Sigmoid colon (tissue), 6 donors: ENCODE measurements at regions not wholly inside any gene's neighbourhood (a gene's known extent, or its start where the extent isn't known, plus 50 kb on each side); places are given as distances from the start of the nearest gene placed in this dataset.

Source experiments
- DNase-seq: peaks from one replicate; pipeline ENCODE4 v3.0.0-alpha.2; 2019
- H3K27ac ChIP-seq, 4 donors: fragments of 200-600 bp; sonication (generic); one replicate each; pipeline ENCODE4 v1.5.1; 2016 to 2019; ENCODE audit warnings: mild to moderate bottlenecking in 1 of 4
- H3K27me3 ChIP-seq, 3 donors: fragments of 200-600 bp; sonication (generic); one replicate each; pipeline ENCODE4 v1.5.1; 2019; ENCODE audit warnings: mild to moderate bottlenecking in 1 of 3
- H3K36me3 ChIP-seq, 4 donors: fragments of 200-600 bp; sonication (generic); one replicate each; pipeline ENCODE4 v1.5.1; 2016 to 2019
- H3K4me1 ChIP-seq, 4 donors: fragments of 200-600 bp; sonication (generic); one replicate each; pipeline ENCODE4 v1.5.1; 2017 to 2019
- H3K4me3 ChIP-seq, 4 donors: fragments of 200-600 bp; sonication (generic); one replicate each; pipeline ENCODE4 v1.5.1; 2017 to 2019; ENCODE audit warnings: mild to moderate bottlenecking in 2 of 4, moderate library complexity in 1 of 4
- H3K9me3 ChIP-seq, 4 donors: fragments of 200-600 bp in 3 of 4; sonication (generic) in 3 of 4; one replicate each; pipeline versions ENCODE4 v1.5.1 to v1.6.1; 2013 to 2019
- CTCF ChIP-seq, 4 experiments: fragments of 450-650 bp in 3 of 4; fragments of 200-600 bp in 1 of 4; IDR thresholded peaks; one replicate each; pipeline ENCODE4 v1.5.1; 2016 to 2019; ENCODE audit warnings: antibody characterized with exemption in 4 of 4, mild to moderate bottlenecking in 3 of 4, moderate library complexity in 2 of 4
- EP300 ChIP-seq, 4 donors: sonication (generic); formaldehyde crosslinking; IDR thresholded peaks; one replicate each; pipeline ENCODE4 v1.6.1; 2017; ENCODE audit warnings: antibody characterized with exemption in 4 of 4
- POLR2A ChIP-seq, 2 donors: fragments of 450-650 bp; IDR thresholded peaks; one replicate each; pipeline ENCODE4 v1.6.1; 2016; ENCODE audit warnings: antibody characterized with exemption in 2 of 2, mild to moderate bottlenecking in 2 of 2, moderate library complexity in 2 of 2
- POLR2AphosphoS5 ChIP-seq, 4 donors: sonication (generic); formaldehyde crosslinking; IDR thresholded peaks; one replicate each; pipeline ENCODE4 v1.6.1; 2017; ENCODE audit warnings: antibody characterized with exemption in 4 of 4
- whole genome bisulfite sequencing, 2 donors: extraction: QIAGEN DNeasy Blood & Tissue Kit; methylation state at CpG; one replicate each; pipeline ENCODE4 v1.1.7; 2013; 5-methylcytosine and 5-hydroxymethylcytosine counted together
- intact Hi-C: fragments of 100-400 bp; cut with DNase I; formaldehyde crosslinking; loops from one replicate; pipeline ENCODE4 v1.15.1; 2023
- donor health status: healthy with polysubstance abuse.
- donor health status: healthy.

DNA sequence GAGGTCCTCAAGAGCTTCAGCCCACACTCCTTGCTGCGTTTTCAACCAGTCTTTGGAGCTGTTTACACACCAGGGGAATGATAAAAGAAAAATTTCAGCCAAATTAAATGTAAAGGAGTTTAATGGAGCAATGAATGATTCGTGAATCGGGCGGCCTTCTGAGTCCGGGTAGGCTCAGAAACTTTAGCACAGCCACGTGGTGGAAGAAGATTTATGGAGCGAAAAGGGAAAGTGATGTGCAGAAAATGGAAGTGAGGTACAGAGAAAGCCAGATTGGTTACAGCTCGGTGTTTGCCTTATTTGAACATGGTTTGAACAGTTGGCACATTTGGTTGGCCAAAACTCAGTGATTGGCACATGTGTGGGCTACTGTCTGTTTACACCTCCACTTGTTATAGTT is 305.4 kb downstream of the MAF start:
- Histone ChIP-seq H3K4me3 (no peak overlapping the region), H3K27ac (no peak overlapping the region), H3K27me3 (no peaks in the 10 kb centered on the region), H3K9me3 (no peaks in the 10 kb centered on the region), H3K4me1 (no peaks in the 10 kb centered on the region), H3K36me3 (no peaks in the 10 kb centered on the region)
- no peak for TF ChIP-seq CTCF (IDR thresholded peaks at IDR 0.05)
- TF ChIP-seq POLR2A (IDR thresholded peaks at IDR 0.05) = no peak
- no peak for TF ChIP-seq EP300 (IDR thresholded peaks at IDR 0.05)
- TF ChIP-seq POLR2AphosphoS5 (IDR thresholded peaks at IDR 0.05) = no peak
- 82 to 88% methylated on average over 8 of the region's 8 CpGs for WGBS, 2 donors
- intact Hi-C loops = no loop called here
- no peak for DNase-seq

DNA sequence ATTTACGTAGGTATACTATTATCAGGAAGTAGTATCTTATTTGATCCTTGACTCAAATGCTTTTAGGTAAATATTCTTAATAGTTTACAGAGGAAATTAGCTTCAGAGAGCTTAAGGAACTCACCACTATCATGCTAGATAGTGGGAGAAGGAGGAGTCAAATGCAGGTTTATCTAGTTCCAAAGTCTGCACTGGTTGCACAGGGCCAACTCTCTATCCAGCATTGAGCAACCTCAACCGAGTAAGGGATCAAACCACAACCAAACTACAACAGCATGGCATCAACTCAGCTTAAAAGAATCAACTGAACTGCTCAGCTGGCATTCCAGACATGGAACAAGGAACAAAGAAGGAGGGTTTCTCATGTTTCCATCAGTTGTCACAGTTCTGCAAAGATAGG is 306.0 kb downstream of the MAF start:
- Histone ChIP-seq H3K4me1 (no peaks in the 10 kb centered on the region), H3K27ac (no peak overlapping the region), H3K9me3 (no peaks in the 10 kb centered on the region), H3K36me3 (no peaks in the 10 kb centered on the region), H3K4me3 (no peak overlapping the region), H3K27me3 (no peaks in the 10 kb centered on the region)
- WGBS, 2 donors = 51 to 80% methylated on average over 2 of the region's 2 CpGs
- intact Hi-C loops = no loop called here
- TF ChIP-seq POLR2A (IDR thresholded peaks at IDR 0.05) (no peak), EP300 (IDR thresholded peaks at IDR 0.05) (no peak), POLR2AphosphoS5 (IDR thresholded peaks at IDR 0.05) (no peak), CTCF (IDR thresholded peaks at IDR 0.05) (no peak)
- DNase-seq = no peak

DNA sequence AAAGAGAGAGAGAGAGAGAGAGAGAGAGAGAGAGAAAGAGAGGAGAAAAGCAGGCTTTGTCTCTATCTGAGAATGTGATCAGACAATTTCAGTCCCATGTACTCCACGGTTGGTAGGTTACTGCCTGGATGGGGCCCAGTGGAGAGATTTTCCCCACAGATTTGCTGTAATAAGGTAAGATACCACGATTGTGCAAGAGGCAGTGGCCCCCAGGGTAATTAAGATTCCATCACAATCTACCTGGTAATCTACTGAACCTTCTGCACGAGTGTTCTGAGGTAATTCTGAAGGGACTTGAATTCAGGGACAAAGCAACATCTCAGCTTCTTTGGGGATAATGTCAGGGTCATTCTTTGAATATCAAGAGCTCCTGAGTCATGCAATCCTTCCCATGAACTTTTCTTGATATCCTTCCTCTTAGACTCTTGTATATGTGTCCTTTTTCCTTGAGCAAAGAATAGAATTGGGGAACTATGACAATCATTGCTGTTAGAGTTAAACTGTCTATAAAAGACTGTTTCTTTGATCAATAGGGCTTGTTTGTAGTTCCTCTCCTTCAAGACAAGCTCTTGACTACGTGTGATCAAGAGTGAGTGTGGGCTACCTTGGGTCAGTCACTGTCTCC is 306.6 kb downstream of the MAF start:
- WGBS, 2 donors = 79 to 81% methylated on average over 4 of the region's 4 CpGs
- TF ChIP-seq CTCF (IDR thresholded peaks at IDR 0.05) = no peak
- no peaks in the 10 kb centered on the region for H3K27me3 ChIP-seq
- H3K27ac ChIP-seq = no peak overlapping the region
- H3K9me3 ChIP-seq = no peaks in the 10 kb centered on the region
- no peaks in the 10 kb centered on the region for H3K36me3 ChIP-seq
- H3K4me3 ChIP-seq = no peak overlapping the region
- DNase-seq = no peak
- H3K4me1 ChIP-seq = no peaks in the 10 kb centered on the region
- intact Hi-C loops = no loop called here

DNA sequence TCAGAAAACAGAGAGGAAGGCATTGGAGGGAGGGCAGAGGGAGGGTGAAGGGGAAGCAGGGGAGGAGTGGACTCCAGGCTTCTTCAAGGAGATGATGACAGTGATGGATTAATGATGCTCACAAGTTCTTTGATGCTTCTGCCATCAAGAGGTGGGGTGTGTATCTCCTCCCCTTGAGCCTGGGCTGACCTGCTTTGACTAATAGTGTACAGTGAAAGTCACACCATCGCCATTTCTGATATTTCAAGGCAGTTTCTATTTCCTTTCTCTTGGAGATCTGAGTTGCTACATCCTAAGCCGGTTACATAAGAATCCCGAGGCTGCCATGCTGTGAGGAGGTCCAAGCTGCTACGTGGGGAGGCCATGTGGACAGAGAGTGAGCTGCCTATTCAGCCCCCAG is 312.5 kb downstream of the MAF start:
- Histone ChIP-seq H3K4me1 (peaks cover 0 to 7% (median 3%) of the 10 kb centered on the region in 4 donors), H3K27me3 (no peaks in the 10 kb centered on the region), H3K9me3 (no peaks in the 10 kb centered on the region), H3K27ac (no peak overlapping the region), H3K4me3 (no peak overlapping the region), H3K36me3 (no peaks in the 10 kb centered on the region)
- DNase-seq = no peak
- TF ChIP-seq CTCF (IDR thresholded peaks at IDR 0.05) = no peak
- TF ChIP-seq EP300 (IDR thresholded peaks at IDR 0.05) = no peak
- intact Hi-C loops = no loop called here
- WGBS, 2 donors = 76 to 87% methylated on average over 4 of the region's 4 CpGs

DNA sequence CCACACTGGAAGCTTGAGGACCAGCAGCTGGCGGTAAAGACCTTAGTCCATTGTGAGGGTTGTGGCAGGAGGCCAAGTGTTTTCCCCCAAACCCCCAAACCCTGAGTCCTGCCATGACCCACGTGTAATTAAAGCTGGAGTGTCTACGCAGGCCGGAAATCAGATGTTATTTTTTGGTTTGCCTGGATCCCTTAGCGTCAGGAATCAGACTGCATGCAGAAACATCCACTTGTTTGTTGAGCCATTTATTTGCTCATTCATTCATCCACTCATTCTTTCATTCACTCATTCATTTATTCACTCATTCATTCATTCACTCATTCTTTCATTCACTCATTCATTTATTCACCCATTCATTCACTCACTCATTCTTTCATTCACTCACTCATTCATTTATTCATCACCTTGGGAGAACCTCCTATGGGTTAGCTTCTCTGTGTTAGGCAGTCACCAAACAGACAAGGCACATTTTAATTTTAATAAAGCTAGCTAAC is 313.1 kb downstream of the MAF start:
- no peaks in the 10 kb centered on the region for H3K9me3 ChIP-seq
- H3K36me3 ChIP-seq = no peaks in the 10 kb centered on the region
- H3K27me3 ChIP-seq = no peaks in the 10 kb centered on the region
- DNase-seq = no peak
- intact Hi-C loops = no loop called here
- peak overlapping the region in 2 of 4 donors; percentile 26 to 29 for H3K4me3 ChIP-seq
- 15 to 21% methylated on average over 5 of the region's 5 CpGs for WGBS, 2 donors
- TF ChIP-seq EP300 (IDR thresholded peaks at IDR 0.05) = no peak
- no peak for TF ChIP-seq POLR2AphosphoS5 (IDR thresholded peaks at IDR 0.05)
- TF ChIP-seq CTCF (IDR thresholded peaks at IDR 0.05) = no peak
- no peak for TF ChIP-seq POLR2A (IDR thresholded peaks at IDR 0.05)
- peaks cover 0 to 7% (median 3%) of the 10 kb centered on the region in 4 donors for H3K4me1 ChIP-seq
- H3K27ac ChIP-seq = no peak overlapping the region
